RPMI8226 (cell line): ENCODE measurements at regions not wholly inside any gene's neighbourhood (a gene's known extent, or its start where the extent isn't known, plus 50 kb on each side); places are given as distances from the start of the nearest gene placed in this dataset.
"Not testable (repeated sequence)": the region's sequence is repeated elsewhere in the genome, so short reads cannot be mapped to it uniquely, and the experiment has no call there.

Experiments used
- DNase-seq: peaks from one replicate; pipeline ENCODE4 v3.0.0-alpha.2; 2015

GRCh38 chr2:215830304-215830703 lies 183.0 kb downstream of the MREG start:
- DNase-seq = no peak

GRCh38 chr2:215829261-215829660 lies 184.1 kb downstream of the MREG start:
- DNase-seq = no peak

- peak; percentile 54 for DNase-seq
Observed at GRCh38 chr2:215828528-215829184, 184.7 kb downstream of the MREG start.

- DNase-seq = no peak
Observed at GRCh38 chr2:215826838-215827441, 186.4 kb downstream of the MREG start.

GRCh38 chr2:215826376-215826775 lies 187.0 kb downstream of the MREG start:
- DNase-seq = no peak

- DNase-seq = no peak
Observed at GRCh38 chr2:215825707-215826106, 187.6 kb downstream of the MREG start.

- DNase-seq = not testable (repeated sequence)
Observed at GRCh38 chr2:215821298-215821697, 192.1 kb downstream of the MREG start.

GRCh38 chr2:215819713-215820112 lies 193.6 kb downstream of the MREG start:
- DNase-seq = not testable (repeated sequence)

- DNase-seq = no peak
Observed at GRCh38 chr2:215817046-215817445, 196.3 kb downstream of the MREG start.

- no peak for DNase-seq
Observed at GRCh38 chr2:215816424-215816823, 196.9 kb downstream of the MREG start.

- no peak for DNase-seq
Observed at GRCh38 chr2:215815960-215816359, 197.4 kb downstream of the MREG start.

GRCh38 chr2:215812966-215813365 lies 200.4 kb downstream of the MREG start:
- DNase-seq = no peak

GRCh38 chr2:215811409-215812345 lies 201.7 kb downstream of the MREG start:
- peak; percentile 75 for DNase-seq

- DNase-seq = no peak
Observed at GRCh38 chr2:215811003-215811402, 202.3 kb downstream of the MREG start.

- DNase-seq = no peak
Observed at GRCh38 chr2:215808996-215809395, 204.4 kb downstream of the MREG start.

GRCh38 chr2:215808194-215808593 lies 205.2 kb downstream of the MREG start:
- DNase-seq = no peak

- no peak for DNase-seq
Observed at GRCh38 chr2:215805493-215805892, 207.9 kb downstream of the MREG start.

GRCh38 chr2:215803150-215803549 lies 210.2 kb downstream of the MREG start:
- no peak for DNase-seq

- no peak for DNase-seq
Observed at GRCh38 chr2:215799194-215799593, 214.2 kb downstream of the MREG start.

- DNase-seq = no peak
Observed at GRCh38 chr2:215797676-215798075, 215.7 kb downstream of the MREG start.

GRCh38 chr2:215796140-215796855 lies 217.1 kb downstream of the MREG start:
- DNase-seq = no peak

GRCh38 chr2:215794829-215795546 lies 218.4 kb downstream of the MREG start:
- DNase-seq = no peak
